ENCODE measurements at regions not wholly inside any gene's neighbourhood (a gene's known extent, or its start where the extent isn't known, plus 50 kb on each side); places are given as distances from the start of the nearest gene placed in this dataset.

DNA sequence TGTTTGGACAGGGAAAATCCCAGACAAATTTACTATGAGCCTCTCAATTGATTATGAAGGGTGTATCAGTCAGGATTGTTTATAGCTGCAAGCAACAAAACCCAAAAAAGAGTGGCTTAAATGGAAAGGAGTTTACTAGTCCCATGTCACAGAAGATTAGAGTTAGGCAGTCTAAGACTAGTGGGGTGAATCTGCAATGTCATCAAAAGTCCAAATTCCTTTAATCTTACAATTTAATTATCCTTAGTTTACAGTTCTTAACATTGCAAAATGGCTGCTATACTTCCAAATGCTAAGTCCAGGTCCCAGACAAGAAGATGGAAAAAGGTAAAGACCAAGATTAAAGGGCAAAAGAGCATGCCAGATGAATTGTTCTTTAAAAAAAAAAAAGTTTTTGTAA lies 143.6 kb downstream of the CD47 start:
- H2BK12ac ChIP-seq (ENCODE audit: insufficient read length, low read depth, low read length), result no peak overlapping the region
- no peak overlapping the region for H3K4ac ChIP-seq (ENCODE audit: low read depth, low read length)
- no peak overlapping the region for H2BK15ac ChIP-seq (ENCODE audit: low read depth, low read length)
- no peak overlapping the region for H2AK5ac ChIP-seq (ENCODE audit: insufficient read length, low read length)
- no peak overlapping the region for H3K56ac ChIP-seq (ENCODE audit: insufficient read length, low read depth, low read length)
- Mint-ChIP-seq H3K27me3 (ENCODE audit: low read depth) (no peaks in the 10 kb centered on the region; the same call in 1 of the 2 replicates), H3K4me3 (no peak overlapping the region), H3K27ac (no peak overlapping the region), H3K9me3 (no peaks in the 10 kb centered on the region), H3K36me3 (ENCODE audit: insufficient read depth in 1 of 3, low read depth in 3 of 3) (no peaks in the 10 kb centered on the region), H3K4me1 (peaks cover 6% of the 10 kb centered on the region in 2 experiments; a peak in 3 of 4 replicates)
- H3T11ph ChIP-seq (ENCODE audit: low read length), result no peak overlapping the region
- no peak overlapping the region for H2BK120ac ChIP-seq (ENCODE audit: low read depth, low read length, poor library complexity, severe bottlenecking)
- no peaks in the 10 kb centered on the region for H3K79me2 ChIP-seq (ENCODE audit: insufficient read depth, low read length)
- no peaks in the 10 kb centered on the region for H4K20me1 ChIP-seq (ENCODE audit: control insufficient read depth, insufficient read depth, insufficient read length)
- no peak overlapping the region for H3K14ac ChIP-seq (ENCODE audit: insufficient read depth, low read length)
- no peak overlapping the region for H2BK20ac ChIP-seq (ENCODE audit: low read depth, low read length, poor library complexity, severe bottlenecking)
- H3K9me3 ChIP-seq (ENCODE audit: control insufficient read depth, low read depth, low read length), result no peaks in the 10 kb centered on the region
- no peaks in the 10 kb centered on the region for H3K79me1 ChIP-seq (ENCODE audit: insufficient read depth, low read depth, low read length, poor library complexity, severe bottlenecking)
- H3K23ac ChIP-seq (ENCODE audit: insufficient read length, low read depth, low read length), result no peak overlapping the region
- H4K8ac ChIP-seq (replicated peaks; ENCODE audit: insufficient read length, low read depth, low read length), result no peak overlapping the region
- no peak overlapping the region for H3K9ac ChIP-seq (ENCODE audit: extremely low read depth, insufficient read length, low read length)
- H4K91ac ChIP-seq (ENCODE audit: insufficient read length, low read depth, low read length), result no peak overlapping the region
- H3K27ac ChIP-seq (ENCODE audit: insufficient read length, low read depth, low read length), result no peak overlapping the region
- H3K4me2 ChIP-seq (ENCODE audit: insufficient read depth, insufficient read length, low read length), result no peak overlapping the region
- no peak for DNase-seq
- H4K5ac ChIP-seq (ENCODE audit: insufficient read length, low read depth, low read length), result no peak overlapping the region
- H2BK5ac ChIP-seq (ENCODE audit: insufficient read length, low read length), result no peak overlapping the region
- TF ChIP-seq, protein P1, sequence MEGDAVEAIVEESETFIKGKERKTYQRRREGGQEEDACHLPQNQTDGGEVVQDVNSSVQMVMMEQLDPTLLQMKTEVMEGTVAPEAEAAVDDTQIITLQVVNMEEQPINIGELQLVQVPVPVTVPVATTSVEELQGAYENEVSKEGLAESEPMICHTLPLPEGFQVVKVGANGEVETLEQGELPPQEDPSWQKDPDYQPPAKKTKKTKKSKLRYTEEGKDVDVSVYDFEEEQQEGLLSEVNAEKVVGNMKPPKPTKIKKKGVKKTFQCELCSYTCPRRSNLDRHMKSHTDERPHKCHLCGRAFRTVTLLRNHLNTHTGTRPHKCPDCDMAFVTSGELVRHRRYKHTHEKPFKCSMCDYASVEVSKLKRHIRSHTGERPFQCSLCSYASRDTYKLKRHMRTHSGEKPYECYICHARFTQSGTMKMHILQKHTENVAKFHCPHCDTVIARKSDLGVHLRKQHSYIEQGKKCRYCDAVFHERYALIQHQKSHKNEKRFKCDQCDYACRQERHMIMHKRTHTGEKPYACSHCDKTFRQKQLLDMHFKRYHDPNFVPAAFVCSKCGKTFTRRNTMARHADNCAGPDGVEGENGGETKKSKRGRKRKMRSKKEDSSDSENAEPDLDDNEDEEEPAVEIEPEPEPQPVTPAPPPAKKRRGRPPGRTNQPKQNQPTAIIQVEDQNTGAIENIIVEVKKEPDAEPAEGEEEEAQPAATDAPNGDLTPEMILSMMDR (conservative IDR thresholded peaks at IDR 0.05), result no peak
- H3K23me2 ChIP-seq (ENCODE audit: insufficient read length, low read depth, low read length, poor library complexity, severe bottlenecking), result no peaks in the 10 kb centered on the region
- H3K27me3 ChIP-seq (ENCODE audit: insufficient read depth, low read length), result no peaks in the 10 kb centered on the region
- no peak overlapping the region for H2AFZ ChIP-seq (ENCODE audit: low read length)
- H3K18ac ChIP-seq (ENCODE audit: insufficient read length, low read depth, low read length), result no peak overlapping the region
- H3K4me1 ChIP-seq (ENCODE audit: insufficient read depth, low read length), result no peaks in the 10 kb centered on the region

All from H9 (cell line).